ENCODE measurements at regions not wholly inside any gene's neighbourhood (a gene's known extent, or its start where the extent isn't known, plus 50 kb on each side); places are given as distances from the start of the nearest gene placed in this dataset.

DNA sequence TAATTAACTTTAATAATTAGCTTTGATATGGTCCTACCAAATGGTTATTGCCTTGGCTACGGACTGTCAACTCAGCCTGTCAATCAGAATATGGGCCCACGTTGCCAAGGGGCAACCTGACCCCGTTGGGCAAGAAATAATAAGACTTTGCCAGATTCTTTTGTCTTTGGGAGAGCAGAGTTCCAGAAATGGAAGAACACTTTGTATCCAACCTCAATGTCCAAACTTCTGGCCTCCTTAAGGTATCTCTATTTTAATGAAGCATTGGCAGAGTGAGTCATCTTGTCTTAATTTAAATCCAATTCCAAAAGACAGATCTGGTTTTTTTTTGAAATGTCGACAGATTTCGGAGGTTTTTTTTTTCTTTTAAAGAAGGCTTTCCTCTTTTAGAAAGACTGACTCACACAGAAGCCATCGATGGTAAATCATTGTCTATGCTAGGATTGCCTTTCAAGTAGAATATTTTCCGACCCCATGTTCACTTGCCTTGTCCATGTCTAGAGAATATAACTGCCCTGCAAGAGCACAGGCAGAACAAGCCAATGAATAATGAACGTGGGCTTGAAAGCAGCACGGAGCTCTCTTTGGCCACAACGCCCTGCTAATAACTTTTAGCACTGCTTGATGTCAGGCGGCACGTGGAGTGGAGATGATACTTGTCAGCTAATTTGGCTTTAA lies 190.3 kb upstream of the GATB start:
- DNase-seq (ENCODE audit: low read depth in 1 of 2, low spot score in 1 of 2), result no peak

DNA sequence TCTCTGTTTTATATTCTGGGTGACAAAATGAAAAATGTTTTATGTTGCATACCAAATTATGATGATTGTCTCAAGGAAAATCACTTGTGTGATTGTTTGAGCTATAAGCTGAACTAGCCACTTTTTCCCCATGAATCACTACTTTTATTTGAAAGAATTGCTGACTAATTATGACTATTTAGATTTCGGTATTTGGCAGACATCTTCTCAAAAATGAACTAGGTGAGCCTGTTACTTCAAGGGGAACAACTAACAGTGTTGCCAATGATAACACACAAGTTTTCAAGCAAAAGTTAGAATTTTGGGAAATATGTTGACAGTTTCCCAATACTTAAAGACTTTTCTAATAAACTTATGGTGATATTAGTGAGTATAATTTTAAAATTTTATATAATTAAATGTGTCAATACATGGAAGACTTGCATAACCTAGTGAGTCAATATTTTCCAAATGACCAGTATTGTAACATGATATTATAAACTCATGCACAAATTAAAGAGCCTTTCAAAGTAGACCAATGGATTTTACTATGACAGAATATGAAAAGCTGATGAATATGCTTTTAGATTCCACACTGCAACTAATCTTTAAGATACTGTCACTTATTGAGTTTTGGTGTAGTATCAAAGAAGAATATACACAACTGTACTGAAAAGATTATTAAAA lies 187.7 kb upstream of the GATB start:
- no peak for DNase-seq (ENCODE audit: low read depth in 1 of 2, low spot score in 1 of 2)

DNA sequence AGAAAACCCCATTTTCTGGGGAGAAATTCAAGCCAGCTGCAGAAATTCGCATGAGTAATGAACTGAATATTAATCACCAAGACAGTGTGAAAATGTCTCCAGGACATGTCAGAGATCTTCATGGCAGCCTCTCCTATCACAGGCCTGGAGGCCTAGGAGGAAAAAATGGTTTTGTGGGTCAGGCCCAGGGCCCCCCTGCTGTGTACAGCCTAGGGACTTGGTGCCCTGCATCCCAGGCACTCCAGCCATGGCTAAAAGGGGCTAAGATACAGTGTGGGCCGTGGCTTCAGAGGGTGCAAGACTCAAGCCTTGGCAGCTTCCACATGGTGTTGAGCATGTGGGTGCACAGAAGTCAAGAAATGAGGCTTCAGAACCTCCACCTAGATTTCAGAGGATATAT lies 185.9 kb upstream of the GATB start:
- no peak for DNase-seq (ENCODE audit: low read depth in 1 of 2, low spot score in 1 of 2)

DNA sequence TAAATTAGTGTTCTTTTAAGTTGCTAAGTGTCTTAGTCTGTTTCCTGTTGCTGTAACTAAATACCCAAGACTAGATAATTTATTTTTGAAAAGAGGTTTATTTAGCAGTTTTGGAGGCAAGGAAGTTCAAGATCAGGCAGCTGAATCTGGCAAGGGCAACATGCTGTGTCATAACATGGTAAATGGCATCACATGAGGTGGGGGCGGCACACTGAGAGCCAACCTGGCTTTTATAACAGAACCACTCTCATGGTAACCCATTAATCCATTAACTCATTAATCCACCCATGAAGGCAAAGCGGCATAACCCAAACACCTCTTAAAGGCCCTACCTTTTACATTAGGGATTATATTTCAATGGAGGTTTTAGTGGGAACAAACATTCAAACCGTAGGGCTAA lies 182.2 kb upstream of the GATB start:
- no peak for DNase-seq (ENCODE audit: low read depth in 1 of 2, low spot score in 1 of 2)

GRCh38 chr4:151940926-151941617 lies 180.3 kb upstream of the GATB start:
- no peak for DNase-seq (ENCODE audit: low read depth in 1 of 2, low spot score in 1 of 2)

GRCh38 chr4:151940291-151940690 lies 179.5 kb upstream of the GATB start:
- no peak for DNase-seq (ENCODE audit: low read depth in 1 of 2, low spot score in 1 of 2)

- DNase-seq (ENCODE audit: low read depth in 1 of 2, low spot score in 1 of 2), result no peak
These were observed 178.9 kb upstream of the GATB start for GRCh38 chr4:151939670-151940069.

- DNase-seq (ENCODE audit: low read depth in 1 of 2, low spot score in 1 of 2), result no peak
These were observed 174.6 kb upstream of the GATB start for GRCh38 chr4:151935411-151935810.

- no peak for DNase-seq (ENCODE audit: low read depth in 1 of 2, low spot score in 1 of 2)
These were observed 174.0 kb upstream of the GATB start for GRCh38 chr4:151934766-151935165.

DNA sequence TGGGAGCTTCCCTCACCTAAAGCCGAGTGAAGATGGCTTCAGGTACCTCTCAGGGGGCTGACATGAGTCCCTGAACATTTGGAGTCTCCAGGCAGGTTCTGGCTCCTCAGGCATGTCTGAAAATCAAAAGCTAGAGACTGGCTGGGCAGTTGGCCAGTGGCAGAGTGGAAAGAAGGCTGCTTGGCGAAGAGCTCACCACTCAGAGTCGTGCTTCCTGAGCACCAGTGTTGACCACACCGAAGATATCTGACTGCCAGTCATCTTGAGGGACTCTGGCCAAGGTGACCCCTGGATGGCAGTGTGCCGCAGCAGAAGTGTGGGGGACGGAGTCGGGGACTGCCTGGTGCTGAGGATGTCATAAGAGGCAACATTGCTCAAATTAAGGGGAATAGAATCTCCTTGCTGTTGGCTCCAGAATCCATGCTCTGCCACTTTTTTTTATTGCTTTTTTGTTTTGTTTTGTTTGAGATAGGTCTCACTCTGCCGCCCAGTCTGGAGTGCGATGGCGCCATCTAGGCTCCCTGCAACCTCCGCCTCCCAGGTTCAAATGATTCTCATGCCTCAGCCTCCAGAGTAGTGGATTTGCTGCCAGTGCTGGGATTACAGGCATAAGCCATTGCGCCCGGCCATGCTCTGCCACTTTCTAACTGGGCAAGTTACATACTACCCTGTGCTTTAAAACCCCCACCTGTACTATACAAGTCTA lies 172.5 kb upstream of the GATB start:
- DNase-seq (ENCODE audit: low read depth in 1 of 2, low spot score in 1 of 2), result no peak

- DNase-seq (ENCODE audit: low read depth in 1 of 2, low spot score in 1 of 2), result no peak
These were observed 170.8 kb upstream of the GATB start for GRCh38 chr4:151931563-151931962.

DNA sequence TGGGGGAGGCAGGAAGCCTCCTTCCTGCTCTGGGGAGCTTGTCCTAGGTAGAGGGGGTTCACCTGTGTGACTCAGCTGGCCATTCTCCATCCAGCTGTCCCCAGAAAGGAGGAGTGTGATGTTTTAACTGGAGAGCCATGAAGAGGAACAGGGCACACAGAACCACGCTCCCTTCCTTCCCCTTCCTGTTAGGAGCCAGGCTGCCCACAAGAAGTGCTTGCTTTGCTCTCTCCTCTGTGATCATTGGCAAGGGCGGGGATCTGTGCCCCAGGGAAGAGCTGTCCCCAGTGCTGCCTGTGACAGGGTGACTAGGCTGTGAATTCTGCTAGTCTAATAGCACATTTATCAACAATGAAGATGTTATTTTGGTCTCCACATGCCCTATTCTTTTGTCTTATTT lies 169.6 kb upstream of the GATB start:
- DNase-seq (ENCODE audit: low read depth in 1 of 2, low spot score in 1 of 2), result no peak

GRCh38 chr4:151928112-151928511 lies 167.3 kb upstream of the GATB start:
- DNase-seq (ENCODE audit: low read depth in 1 of 2, low spot score in 1 of 2), result no peak

- no peak for DNase-seq (ENCODE audit: low read depth in 1 of 2, low spot score in 1 of 2)
These were observed 162.0 kb upstream of the GATB start for GRCh38 chr4:151922811-151923210.

DNA sequence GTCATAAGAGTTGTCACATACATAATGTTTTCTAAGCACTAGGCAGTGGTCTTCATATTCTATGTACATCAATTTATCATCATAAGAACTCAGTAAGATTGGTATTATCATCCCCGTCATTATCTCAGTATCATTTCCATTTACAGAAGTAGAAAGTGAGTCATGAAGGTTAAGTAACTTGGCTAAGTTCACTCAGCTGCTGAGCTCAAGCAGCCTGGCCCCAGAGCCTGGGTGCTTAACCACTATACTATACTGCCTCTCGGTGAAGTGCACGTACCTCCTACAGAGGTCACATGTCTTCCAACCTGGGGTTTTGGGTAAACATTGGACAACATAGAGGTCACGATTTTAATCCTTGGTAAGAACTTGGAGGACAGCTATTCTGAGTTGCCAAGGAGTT lies 161.5 kb upstream of the GATB start:
- no peak for DNase-seq (ENCODE audit: low read depth in 1 of 2, low spot score in 1 of 2)

DNA sequence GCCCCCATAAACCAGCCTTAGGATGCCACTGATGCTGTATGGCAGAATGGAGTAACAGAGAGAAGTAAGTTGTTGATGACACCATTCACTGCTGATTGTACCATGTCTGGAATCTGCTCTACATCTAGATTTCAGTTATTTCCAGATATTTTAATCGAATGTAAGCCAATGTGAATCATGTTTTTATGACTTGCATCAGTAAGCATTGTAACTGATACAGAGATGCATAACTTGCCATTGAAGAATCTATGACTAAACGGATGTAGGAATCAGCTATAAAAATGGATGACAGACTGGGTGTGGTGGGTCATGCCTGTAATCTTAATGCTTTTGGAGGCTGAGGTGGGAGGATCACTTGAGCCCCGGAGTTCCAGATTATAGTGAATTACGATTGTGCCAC lies 161.0 kb upstream of the GATB start:
- no peak for DNase-seq (ENCODE audit: low read depth in 1 of 2, low spot score in 1 of 2)

DNA sequence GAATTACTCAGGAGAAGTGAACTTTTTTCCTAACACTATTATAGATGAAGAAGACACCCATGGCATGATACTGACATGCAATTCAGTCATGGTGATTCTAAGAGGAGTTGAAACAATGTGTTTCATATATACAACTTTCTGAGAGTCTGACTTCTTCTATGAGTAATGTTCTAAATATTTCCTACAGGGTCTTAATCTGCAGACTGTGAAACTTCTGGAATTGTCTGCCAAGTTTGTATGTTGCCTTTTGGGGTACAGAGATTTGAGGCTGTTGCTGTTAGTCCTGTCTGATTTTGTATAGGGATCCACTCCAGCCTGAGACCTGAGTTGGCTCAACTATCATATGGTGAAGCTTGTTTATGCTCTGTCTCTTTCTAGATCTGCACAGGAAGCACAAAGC lies 160.6 kb upstream of the GATB start:
- DNase-seq (ENCODE audit: low read depth in 1 of 2, low spot score in 1 of 2), result no peak

GRCh38 chr4:151917145-151917734 lies 156.4 kb upstream of the GATB start:
- no peak for DNase-seq (ENCODE audit: low read depth in 1 of 2, low spot score in 1 of 2)

DNA sequence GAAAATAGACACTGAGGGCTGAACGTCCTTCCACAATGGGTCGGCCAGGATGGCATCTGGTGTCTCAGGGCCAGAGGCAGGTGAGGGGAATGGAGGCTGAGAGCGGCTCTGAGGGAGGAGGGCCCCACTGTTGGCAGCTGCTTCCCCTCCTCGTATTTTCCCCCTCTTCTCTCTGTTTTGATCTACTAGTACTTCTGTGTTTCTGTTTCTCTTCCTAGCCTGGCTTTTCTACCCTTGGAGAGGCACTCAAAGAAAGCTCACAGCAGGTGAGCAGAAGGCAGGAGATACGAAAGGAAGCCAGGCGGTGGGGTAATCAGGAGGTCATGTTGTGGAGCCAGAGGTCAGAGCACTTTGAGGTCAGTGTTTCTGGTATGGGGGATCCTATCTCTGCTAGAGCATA lies 151.8 kb upstream of the GATB start:
- DNase-seq (ENCODE audit: low read depth in 1 of 2, low spot score in 1 of 2), result no peak

DNA sequence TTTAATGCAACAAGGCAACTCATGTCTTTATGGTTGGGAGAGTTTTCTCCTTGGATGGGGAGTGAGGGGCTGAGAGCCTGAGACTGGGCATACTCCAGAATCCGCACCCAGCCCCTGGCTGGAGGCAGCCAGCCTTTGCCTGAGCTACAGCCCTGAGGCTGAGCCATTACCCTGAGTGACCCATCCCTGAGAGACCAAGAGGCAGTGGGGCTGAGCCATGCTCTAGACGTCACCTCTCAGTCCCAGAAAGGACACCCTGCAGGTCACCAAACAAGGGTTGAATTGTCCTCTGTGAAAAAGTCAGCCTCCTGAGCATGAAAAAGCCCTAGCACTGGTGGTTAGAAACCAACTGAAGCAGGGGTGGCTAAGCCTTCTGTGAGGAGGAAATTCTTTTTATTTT lies 151.2 kb upstream of the GATB start:
- DNase-seq (ENCODE audit: low read depth in 1 of 2, low spot score in 1 of 2), result no peak

- no peak for DNase-seq (ENCODE audit: low read depth in 1 of 2, low spot score in 1 of 2)
These were observed 148.1 kb upstream of the GATB start for GRCh38 chr4:151908734-151909497.

Data from stimulated activated CD4-positive, alpha-beta T cell treated with anti-CD3 and anti-CD28 coated beads, Interleukin-15, amount 100 ng/mL, for 1 hour (primary cell).